Naive thymus-derived CD4-positive, alpha-beta T cell (primary cell): ENCODE measurements at regions not wholly inside any gene's neighbourhood (a gene's known extent, or its start where the extent isn't known, plus 50 kb on each side); places are given as distances from the start of the nearest gene placed in this dataset.

ENCODE experiments used
- ATAC-seq: fragments of 150-1000 bp; cut with Tn5 transposase; 2 replicates; pipeline ENCODE4 v1.10.0; 2021; ENCODE audit warnings: mild to moderate bottlenecking, moderate library complexity
- CTCF ChIA-PET: fragments of 350-600 bp; sonication (Branson Sonifier 250); formaldehyde crosslinking; loops from one replicate; lab custom pipeline; 2021; ENCODE audit warnings: antibody characterized with exemption; lab: Charles Lee
- POLR2A ChIA-PET: fragments of 350-600 bp; sonication (Branson Sonifier 250); formaldehyde crosslinking; loops from one replicate; lab custom pipeline; 2021; ENCODE audit warnings: antibody characterized with exemption, inconsistent platforms; lab: Charles Lee
- DNase-seq, 9 donors: peaks; one replicate each; pipeline versions ENCODE4 v3.0.0 to v3.0.0-alpha.2; 2020 to 2022; ENCODE audit warnings: mixed read lengths in 1 of 9
- H3K27ac ChIP-seq: one replicate; pipeline ENCODE4 v1.7.0; 2013; ENCODE audit warnings: mild to moderate bottlenecking, low read depth, low read length, moderate library complexity
- H3K27me3 ChIP-seq, 2 donors: one replicate each; pipeline ENCODE4 v1.7.0; 2013; ENCODE audit warnings: low read length in 2 of 2, mild to moderate bottlenecking in 2 of 2, moderate library complexity in 2 of 2; ENCODE audit not compliant: control insufficient read depth in 2 of 2, insufficient read depth in 2 of 2
- H3K36me3 ChIP-seq, 3 experiments: 1 replicate in 2 of 3; 2 replicates in 1 of 3; pipeline ENCODE4 v1.7.0; 2013; ENCODE audit warnings: low read length in 3 of 3, mild to moderate bottlenecking in 3 of 3, moderate library complexity in 1 of 3; ENCODE audit not compliant: insufficient read depth in 3 of 3, control insufficient read depth in 2 of 3
- H3K4me1 ChIP-seq, 2 donors: one replicate each; pipeline ENCODE4 v1.7.0; 2013; ENCODE audit warnings: low read length in 2 of 2, mild to moderate bottlenecking in 2 of 2, moderate library complexity in 1 of 2; ENCODE audit not compliant: control insufficient read depth in 2 of 2, insufficient read depth in 2 of 2
- H3K4me3 ChIP-seq: 2 replicates; pipeline ENCODE4 v1.7.0; 2013; ENCODE audit warnings: mild to moderate bottlenecking, low read length
- H3K9me3 ChIP-seq, 3 experiments: 1 replicate in 2 of 3; 2 replicates in 1 of 3; pipeline ENCODE4 v1.7.0; 2013; ENCODE audit warnings: low read length in 3 of 3; ENCODE audit not compliant: control insufficient read depth in 2 of 3
- H3K27ac Mint-ChIP-seq, 9 donors: one replicate each; pipeline ENCODE4 v1.8.0; 2020 to 2022; ENCODE audit warnings: mixed read lengths in 9 of 9, mild to moderate bottlenecking in 8 of 9, moderate library complexity in 5 of 9, inconsistent platforms in 2 of 9
- H3K27me3 Mint-ChIP-seq, 5 donors: one replicate each; pipeline ENCODE4 v1.8.0; 2021 to 2022; ENCODE audit warnings: mixed read lengths in 5 of 5, mild to moderate bottlenecking in 1 of 5
- H3K36me3 Mint-ChIP-seq, 5 donors: one replicate each; pipeline ENCODE4 v1.8.0; 2020 to 2022; ENCODE audit warnings: mixed read lengths in 5 of 5, mild to moderate bottlenecking in 3 of 5, inconsistent platforms in 1 of 5
- H3K4me1 Mint-ChIP-seq, 7 donors: one replicate each; pipeline ENCODE4 v1.8.0; 2020 to 2022; ENCODE audit warnings: mixed read lengths in 7 of 7, mild to moderate bottlenecking in 3 of 7, inconsistent platforms in 1 of 7
- H3K4me3 Mint-ChIP-seq, 10 donors: one replicate each; pipeline ENCODE4 v1.8.0; 2020 to 2022; ENCODE audit warnings: mild to moderate bottlenecking in 10 of 10, mixed read lengths in 10 of 10, moderate library complexity in 6 of 10, inconsistent platforms in 2 of 10
- H3K9me3 Mint-ChIP-seq, 11 donors: one replicate each; pipeline ENCODE4 v1.8.0; 2020 to 2022; ENCODE audit warnings: mixed read lengths in 11 of 11, mild to moderate bottlenecking in 4 of 11, inconsistent platforms in 1 of 11, moderate library complexity in 1 of 11
- intact Hi-C, 2 donors: fragments of 100-400 bp; cut with micrococcal nuclease; formaldehyde crosslinking; loops; one replicate each; pipeline ENCODE4 v1.15.1; 2023

DNA sequence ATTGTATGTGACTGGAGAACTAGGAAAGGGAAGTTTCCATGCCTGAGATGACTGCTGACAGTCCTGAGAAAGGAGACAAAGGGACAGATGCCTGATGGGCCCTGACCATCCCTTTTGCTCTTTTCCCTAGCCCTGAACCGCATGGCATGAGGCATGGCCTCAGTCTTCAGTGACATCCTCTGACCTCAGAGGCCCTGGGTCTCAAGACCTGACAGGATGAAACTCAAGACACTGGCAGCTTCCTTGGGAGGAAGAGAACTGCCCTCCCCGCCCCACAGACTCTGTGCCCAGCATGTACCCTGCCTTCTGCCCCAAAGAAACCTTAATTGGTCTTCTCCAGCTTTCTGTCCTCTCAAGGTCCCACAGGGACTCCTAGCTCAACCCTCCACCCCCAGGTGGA, 444.1 kb downstream of the SOX6 start:
- H3K4me3 Mint-ChIP-seq, result no peak overlapping the region
- no peak overlapping the region for H3K27ac Mint-ChIP-seq
- Histone ChIP-seq H3K4me3 (no peak overlapping the region), H3K36me3 (no peaks in the 10 kb centered on the region), H3K27me3 (no peaks in the 10 kb centered on the region), H3K4me1 (no peaks in the 10 kb centered on the region), H3K9me3 (no peaks in the 10 kb centered on the region), H3K27ac (no peak overlapping the region)
- ChIA-PET CTCF (no interaction called here), POLR2A (no interaction called here)
- no peak for DNase-seq
- H3K4me1 Mint-ChIP-seq, result no peaks in the 10 kb centered on the region
- intact Hi-C loops, result no loop called here
- no peaks in the 10 kb centered on the region for H3K36me3 Mint-ChIP-seq
- H3K27me3 Mint-ChIP-seq, result no peaks in the 10 kb centered on the region
- ATAC-seq, result no peak
- no peaks in the 10 kb centered on the region for H3K9me3 Mint-ChIP-seq

DNA sequence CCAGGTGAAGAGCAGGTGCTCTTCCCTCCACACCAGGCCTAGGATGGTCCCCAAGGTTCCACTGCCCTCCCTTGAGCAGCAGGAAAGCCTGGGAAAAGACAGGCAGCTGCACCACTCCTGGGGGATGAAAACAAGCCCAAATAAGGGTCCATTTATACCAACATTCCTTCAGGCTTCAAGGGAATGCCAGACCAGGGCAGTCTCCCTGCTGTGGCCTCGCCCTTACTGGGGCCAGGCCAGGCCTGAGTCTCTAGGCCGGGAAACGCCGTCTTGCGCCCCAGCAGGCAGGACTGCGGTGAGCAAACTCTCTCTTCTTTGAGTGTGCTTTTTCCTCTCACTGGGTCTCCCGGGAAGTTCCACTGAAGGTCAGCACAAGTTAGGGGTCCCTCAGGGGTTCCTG, 443.5 kb downstream of the SOX6 start:
- Mint-ChIP-seq H3K27ac (no peak overlapping the region), H3K36me3 (no peaks in the 10 kb centered on the region), H3K4me1 (no peaks in the 10 kb centered on the region), H3K27me3 (no peaks in the 10 kb centered on the region), H3K9me3 (no peaks in the 10 kb centered on the region), H3K4me3 (no peak overlapping the region)
- no peak for ATAC-seq
- H3K4me1 ChIP-seq, result no peaks in the 10 kb centered on the region
- no peaks in the 10 kb centered on the region for H3K9me3 ChIP-seq
- ChIA-PET CTCF (no interaction called here), POLR2A (interaction anchor here (0.6 kb wide), 1 partner anchor 248 kb away, joined by 3 read pairs; no protein-coding TSS in a partner anchor)
- no peaks in the 10 kb centered on the region for H3K27me3 ChIP-seq
- no peaks in the 10 kb centered on the region for H3K36me3 ChIP-seq
- H3K4me3 ChIP-seq, result no peak overlapping the region
- intact Hi-C loops, result no loop called here
- no peak for DNase-seq
- no peak overlapping the region for H3K27ac ChIP-seq

DNA sequence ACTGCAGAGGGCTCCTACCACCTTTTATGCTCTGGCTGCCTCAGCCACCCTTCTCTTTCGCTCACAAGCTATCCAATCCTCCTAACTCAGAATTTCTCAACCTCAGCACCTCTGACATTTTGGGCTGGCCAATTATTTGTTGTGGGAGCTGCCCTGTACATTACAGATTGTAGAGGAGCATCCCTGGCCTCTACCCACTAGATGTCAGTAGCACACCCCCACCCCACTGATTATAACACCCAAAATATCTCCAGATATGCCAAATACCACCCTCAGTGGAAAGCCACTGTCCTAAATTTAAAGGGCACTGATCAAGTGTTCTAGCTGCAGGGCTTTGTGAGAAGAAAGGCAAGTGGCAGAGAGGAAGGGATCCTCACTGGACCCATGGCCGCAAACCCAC, 443.1 kb downstream of the SOX6 start:
- DNase-seq (no peak), ATAC-seq (no peak)
- Histone ChIP-seq H3K9me3 (no peaks in the 10 kb centered on the region), H3K4me1 (no peaks in the 10 kb centered on the region), H3K4me3 (no peak overlapping the region), H3K27ac (no peak overlapping the region), H3K36me3 (no peaks in the 10 kb centered on the region), H3K27me3 (no peaks in the 10 kb centered on the region)
- ChIA-PET POLR2A (interaction anchor here (0.6 kb wide), 1 partner anchor 248 kb away, joined by 3 read pairs; no protein-coding TSS in a partner anchor), CTCF (no interaction called here)
- Mint-ChIP-seq H3K27me3 (peaks cover 0 to 1% (median 0%) of the 10 kb centered on the region in 5 donors), H3K4me3 (no peak overlapping the region), H3K4me1 (no peaks in the 10 kb centered on the region), H3K9me3 (peaks cover 0 to 2% (median 0%) of the 10 kb centered on the region in 11 donors), H3K27ac (no peak overlapping the region), H3K36me3 (no peaks in the 10 kb centered on the region)
- intact Hi-C loops, result no loop called here
